Fibroblast of skin of back (primary cell): ENCODE measurements at regions not wholly inside any gene's neighbourhood (a gene's known extent, or its start where the extent isn't known, plus 50 kb on each side); places are given as distances from the start of the nearest gene placed in this dataset.
A peak's percentile ranks its signal among the peaks of the same experiment; 100 is the strongest.
"Not testable (repeated sequence)": the region's sequence is repeated elsewhere in the genome, so short reads cannot be mapped to it uniquely, and the experiment has no call there.

ENCODE experiments used
- DNase-seq: peaks from one replicate; pipeline ENCODE4 v3.0.0-alpha.2; 2013

- no peak for DNase-seq
These were observed 1408.8 kb downstream of the BRD1 start for GRCh38 chr22:48418831-48419230.

GRCh38 chr22:48417225-48418070 is 1410.2 kb downstream of the BRD1 start:
- DNase-seq: no peak

GRCh38 chr22:48416396-48417224 is 1411.1 kb downstream of the BRD1 start:
- DNase-seq: peak; percentile 21

GRCh38 chr22:48415520-48415919 is 1412.2 kb downstream of the BRD1 start:
- no peak for DNase-seq

GRCh38 chr22:48414651-48415050 is 1413.0 kb downstream of the BRD1 start:
- no peak for DNase-seq

- DNase-seq: not testable (repeated sequence)
These were observed 1414.7 kb downstream of the BRD1 start for GRCh38 chr22:48412931-48413330.

GRCh38 chr22:48410536-48410935 is 1417.1 kb downstream of the BRD1 start:
- DNase-seq: no peak

- no peak for DNase-seq
These were observed 1420.3 kb downstream of the BRD1 start for GRCh38 chr22:48407256-48407955.

- DNase-seq: no peak
These were observed 1421.5 kb downstream of the BRD1 start for GRCh38 chr22:48406161-48406560.

- DNase-seq: no peak
These were observed 1421.9 kb downstream of the BRD1 start for GRCh38 chr22:48405741-48406140.

GRCh38 chr22:48404801-48405447 is 1422.7 kb downstream of the BRD1 start:
- DNase-seq: no peak

GRCh38 chr22:48403521-48404403 is 1423.9 kb downstream of the BRD1 start:
- DNase-seq: peak; percentile 33

- DNase-seq: no peak
These were observed 1425.1 kb downstream of the BRD1 start for GRCh38 chr22:48402591-48403031.

- DNase-seq: not testable (repeated sequence)
These were observed 1426.2 kb downstream of the BRD1 start for GRCh38 chr22:48401523-48401922.

- no peak for DNase-seq
These were observed 1429.3 kb downstream of the BRD1 start for GRCh38 chr22:48398181-48398905.

- DNase-seq: no peak
These were observed 1430.0 kb downstream of the BRD1 start for GRCh38 chr22:48397531-48398180.

GRCh38 chr22:48396785-48397530 is 1430.7 kb downstream of the BRD1 start:
- DNase-seq: no peak

- DNase-seq: no peak
These were observed 1431.4 kb downstream of the BRD1 start for GRCh38 chr22:48396091-48396784.

GRCh38 chr22:48395201-48395600 is 1432.5 kb downstream of the BRD1 start:
- DNase-seq: no peak
